SK-N-DZ (cell line): ENCODE measurements at regions not wholly inside any gene's neighbourhood (a gene's known extent, or its start where the extent isn't known, plus 50 kb on each side); places are given as distances from the start of the nearest gene placed in this dataset.
"Not testable (repeated sequence)": the region's sequence is repeated elsewhere in the genome, so short reads cannot be mapped to it uniquely, and the experiment has no call there.

Source experiments
- DNase-seq: peaks from one replicate; pipeline ENCODE4 v3.0.0-alpha.2; 2015; ENCODE audit warnings: low spot score

GRCh38 chr20:53872561-53873229, 197.7 kb downstream of the BCAS1 start:
- no peak for DNase-seq

DNA sequence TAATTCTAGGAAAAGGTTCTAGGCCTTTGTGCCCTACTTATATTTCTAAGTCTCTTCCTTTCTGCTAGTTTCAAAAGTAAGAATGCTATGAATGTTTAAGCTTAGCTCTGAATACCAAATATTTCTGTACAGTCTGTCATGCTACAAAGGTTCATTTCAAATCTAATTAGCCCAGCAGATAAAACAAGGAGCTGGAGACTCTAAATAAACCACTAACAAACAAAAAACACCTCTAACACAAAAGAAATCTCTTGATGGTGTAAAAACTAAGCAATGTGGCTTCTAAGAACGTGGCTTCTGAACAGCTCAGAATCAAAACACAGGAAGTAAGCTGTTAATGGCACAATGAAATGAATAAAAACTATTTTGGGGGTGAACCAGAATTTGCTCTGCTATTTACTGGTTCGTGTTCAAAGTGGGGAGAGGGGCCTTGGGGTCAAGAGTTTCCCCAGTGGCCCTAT, 198.3 kb downstream of the BCAS1 start:
- no peak for DNase-seq

DNA sequence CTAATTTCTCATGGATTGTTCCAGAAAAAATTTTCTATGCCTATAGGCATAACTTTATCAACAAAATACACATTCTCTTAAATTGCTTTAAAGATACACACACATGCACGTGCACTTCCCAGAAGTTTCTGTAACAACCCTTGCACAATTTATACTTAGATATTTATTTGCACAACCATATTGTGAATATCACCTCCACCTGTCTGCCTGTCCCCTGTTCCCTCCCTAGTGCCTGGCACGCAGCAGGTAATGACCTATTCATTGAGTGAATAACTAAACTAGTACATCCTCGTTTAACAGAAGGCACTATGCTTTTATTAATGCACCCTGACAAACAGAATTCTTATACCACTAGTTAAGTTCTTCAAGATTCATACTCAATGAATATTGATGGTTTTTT, 198.9 kb downstream of the BCAS1 start:
- DNase-seq = no peak

DNA sequence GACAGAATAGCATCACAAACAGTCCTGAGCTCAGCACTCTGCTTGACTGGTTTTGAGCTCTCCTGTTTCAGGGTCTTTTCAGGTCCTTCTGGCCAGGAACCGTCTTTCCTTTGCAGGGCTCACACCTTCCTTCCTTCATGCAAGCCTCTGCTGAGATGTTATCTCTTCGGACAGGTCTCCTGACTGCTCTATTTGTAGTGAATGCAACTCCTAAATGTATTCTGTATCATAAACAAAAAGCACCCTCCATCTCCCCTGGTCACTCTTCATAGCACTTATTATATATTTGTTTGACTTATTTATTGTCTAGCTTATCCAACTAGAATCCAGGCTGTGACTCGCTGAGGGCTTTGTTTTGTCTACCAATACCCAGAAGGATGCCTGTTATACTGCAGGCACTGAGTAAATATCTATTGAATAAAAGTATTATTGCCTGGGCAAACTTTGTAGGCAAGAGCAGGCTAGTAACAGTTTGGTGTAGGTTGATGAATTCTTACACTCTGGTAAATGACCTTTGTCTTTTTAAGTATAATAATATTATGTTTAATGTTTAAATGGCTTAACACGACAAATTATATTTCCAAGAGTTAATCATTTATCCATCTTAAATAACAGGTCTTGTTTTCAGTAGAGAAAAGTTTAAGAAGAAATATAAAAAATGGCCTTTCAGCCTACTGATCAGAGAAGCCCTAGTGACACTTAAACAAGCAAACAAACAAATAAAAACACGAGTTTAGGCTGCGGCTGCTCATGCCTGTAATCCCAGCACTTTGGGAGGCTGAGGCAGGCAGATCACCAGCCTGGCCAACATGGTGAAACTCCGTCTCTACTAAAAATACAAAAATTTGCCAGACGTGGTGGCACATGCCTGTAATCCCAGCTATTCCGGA, 199.7 kb downstream of the BCAS1 start:
- no peak for DNase-seq

DNA sequence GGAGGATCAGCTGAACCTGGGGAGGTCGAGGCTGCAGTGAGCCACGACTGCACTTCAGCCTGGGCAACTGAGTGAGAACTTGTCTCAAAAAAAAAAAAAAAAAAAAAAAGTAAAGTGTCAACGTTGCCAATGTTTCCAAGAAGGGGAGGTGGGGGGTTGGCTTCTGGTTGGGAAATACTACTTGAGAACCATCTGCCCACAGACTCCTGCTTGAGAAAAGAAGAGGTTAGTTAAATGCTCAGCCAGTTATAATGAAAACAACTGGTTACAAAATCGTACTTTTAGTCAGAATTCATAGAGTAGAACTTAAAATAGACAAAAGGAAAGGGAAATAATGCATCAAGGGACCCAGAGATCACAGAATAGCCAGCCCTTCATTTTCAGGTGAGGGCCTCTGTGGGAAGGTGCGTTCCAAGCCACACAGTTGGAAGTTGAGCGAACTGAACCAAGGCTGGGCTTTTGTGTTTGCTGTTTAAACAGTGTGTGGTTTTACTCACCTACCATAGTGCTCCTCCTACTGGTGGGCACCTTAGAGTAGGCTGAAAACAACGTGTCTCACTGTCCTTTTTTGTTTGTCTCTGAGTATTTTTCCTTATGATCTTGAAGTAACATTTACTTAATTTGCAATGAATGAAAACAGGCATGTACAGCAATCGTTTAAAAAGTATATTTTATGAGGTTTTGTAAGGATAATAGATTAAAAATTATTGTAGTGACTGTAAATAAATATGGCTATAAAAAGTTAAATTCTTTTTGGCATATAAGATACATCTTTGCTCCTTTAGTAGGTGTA, 200.7 kb downstream of the BCAS1 start:
- DNase-seq = peak; percentile 83

DNA sequence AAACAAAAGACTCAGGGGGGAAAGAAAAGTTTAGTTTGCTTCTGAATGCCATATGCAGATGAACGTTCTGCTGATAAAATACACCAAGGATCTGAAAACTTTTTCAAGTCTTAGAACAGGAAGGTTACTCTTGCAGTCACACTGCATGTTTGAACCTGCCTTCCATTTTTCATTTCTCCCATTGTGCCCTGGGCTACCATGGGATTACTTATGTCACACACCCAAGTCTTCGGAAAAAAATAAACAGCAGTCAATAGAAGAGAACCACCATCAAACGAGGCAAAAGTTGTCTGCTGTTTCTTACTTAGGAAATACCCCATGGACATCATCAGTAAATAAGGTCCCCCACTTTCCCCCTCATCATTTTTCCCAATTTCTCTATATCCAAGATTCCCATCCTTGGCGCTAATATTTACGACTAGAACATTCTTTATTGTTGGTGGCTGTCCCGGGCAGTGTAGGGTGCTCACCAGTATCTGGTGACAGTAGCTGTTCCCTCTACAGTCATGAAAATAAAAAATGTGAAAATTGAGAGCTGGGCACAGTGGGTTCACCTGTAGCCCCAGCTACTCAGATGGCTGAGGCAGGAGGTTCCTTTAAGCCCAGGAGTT, 202.5 kb downstream of the BCAS1 start:
- no peak for DNase-seq

DNA sequence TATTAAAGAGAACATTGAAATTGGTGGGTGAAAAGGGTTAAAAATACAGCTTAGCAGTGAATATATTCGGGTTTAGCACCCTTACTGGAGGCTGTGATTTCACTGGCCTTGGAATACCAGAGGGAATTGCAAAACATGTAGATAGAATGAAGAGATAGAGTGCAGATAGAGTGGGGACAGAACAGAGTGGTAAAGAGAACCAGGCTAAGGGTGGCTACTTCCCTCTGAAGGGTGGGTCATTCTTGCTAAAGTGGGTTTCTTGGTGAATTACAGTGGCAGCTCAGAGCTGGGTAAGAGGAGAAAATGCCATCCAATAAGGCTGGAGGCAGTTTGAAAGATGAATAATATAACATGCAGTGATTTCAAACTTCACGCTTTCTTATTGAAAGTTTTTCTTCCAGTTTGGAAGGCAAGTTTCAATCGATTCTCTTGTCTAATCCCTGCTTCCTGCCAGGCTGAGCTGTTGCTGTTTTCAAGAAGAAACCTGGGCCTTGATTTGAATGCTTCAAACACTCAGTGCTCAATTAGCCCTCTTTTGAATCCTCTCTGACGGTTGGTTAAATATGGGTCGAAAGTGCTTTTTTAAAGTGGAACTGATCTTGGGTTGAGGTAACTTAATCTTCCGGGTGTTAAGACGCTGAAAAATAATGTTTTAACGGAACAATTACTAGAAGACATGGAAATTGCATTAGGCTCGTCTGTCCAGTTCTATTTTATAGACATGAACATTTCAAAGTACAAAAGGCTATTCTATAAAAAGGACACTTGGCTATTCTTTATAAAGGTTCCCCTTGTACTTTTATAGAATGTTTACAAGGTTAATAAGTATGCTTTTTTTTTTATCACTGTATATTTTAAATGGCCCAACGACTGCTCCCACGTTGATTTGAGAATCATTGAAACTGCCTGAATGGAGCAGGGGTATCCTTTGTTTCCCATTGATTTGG, 203.3 kb downstream of the BCAS1 start:
- DNase-seq = peak; percentile 75

GRCh38 chr20:53865901-53866793, 204.2 kb downstream of the BCAS1 start:
- DNase-seq = peak; percentile 92

DNA sequence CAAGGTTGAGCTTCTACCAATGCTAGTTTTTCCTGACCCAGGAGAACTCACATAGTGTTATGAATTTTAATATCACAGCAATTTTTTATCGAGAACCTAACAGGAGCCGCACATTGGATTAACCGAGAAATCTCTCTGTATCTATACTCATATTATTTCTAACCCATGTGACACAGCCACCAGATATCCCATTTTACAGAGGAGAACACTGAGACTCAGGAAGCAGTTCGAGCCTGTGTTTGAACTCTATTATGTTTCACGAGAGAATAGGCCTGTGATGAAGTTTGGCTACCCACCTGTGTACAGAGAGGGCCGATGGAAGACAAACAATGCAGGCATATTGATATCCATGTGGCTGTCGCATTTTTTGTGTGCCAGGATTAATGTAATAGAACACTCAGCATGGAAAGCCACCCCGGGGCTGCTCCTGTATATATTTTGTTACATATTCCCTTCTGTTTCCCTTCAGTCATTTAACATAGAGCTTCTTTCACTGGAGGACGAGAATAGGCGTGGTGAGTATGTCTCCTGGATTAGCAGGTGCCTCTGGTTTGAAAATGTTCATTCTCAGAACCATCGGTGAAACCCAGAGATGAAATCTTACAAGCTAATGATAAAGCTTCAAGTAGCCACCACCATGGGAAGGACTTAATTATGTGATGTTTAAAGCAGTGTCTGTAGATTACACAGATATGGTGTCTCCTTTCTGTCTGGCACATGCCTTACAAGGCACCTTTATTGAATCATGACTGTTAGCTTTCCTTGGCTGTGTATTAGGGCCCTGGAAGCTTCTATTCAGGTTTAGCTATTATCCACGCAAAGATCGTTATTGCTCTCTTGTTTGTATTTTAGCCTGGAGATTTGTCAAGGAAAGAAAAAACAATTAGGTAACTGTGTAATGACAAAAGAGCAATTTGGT, 205.4 kb downstream of the BCAS1 start:
- DNase-seq = peak; percentile 99

- DNase-seq = peak; percentile 76
Measured at GRCh38 chr20:53863923-53864641, 206.3 kb downstream of the BCAS1 start.

DNA sequence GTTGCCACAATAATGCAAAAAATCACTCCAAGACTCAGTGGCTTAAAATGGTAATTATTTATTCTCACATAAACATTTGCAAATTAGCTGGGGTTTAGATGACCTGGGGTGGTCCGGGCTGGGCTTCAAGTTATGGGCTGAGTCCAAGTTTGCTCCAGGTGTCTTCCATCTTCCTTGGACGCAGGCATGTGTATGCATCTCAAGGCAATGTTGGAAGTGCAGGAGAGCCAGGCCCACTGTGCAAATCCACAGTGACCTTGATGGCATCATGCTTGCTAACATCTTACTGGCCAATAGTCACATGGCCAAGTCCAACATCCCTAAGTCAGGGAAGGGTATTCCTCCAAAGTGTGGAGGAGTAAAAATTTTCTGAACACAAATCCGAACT, 206.9 kb downstream of the BCAS1 start:
- DNase-seq = not testable (repeated sequence)

- DNase-seq = not testable (repeated sequence)
Measured at GRCh38 chr20:53863039-53863438, 207.4 kb downstream of the BCAS1 start.

DNA sequence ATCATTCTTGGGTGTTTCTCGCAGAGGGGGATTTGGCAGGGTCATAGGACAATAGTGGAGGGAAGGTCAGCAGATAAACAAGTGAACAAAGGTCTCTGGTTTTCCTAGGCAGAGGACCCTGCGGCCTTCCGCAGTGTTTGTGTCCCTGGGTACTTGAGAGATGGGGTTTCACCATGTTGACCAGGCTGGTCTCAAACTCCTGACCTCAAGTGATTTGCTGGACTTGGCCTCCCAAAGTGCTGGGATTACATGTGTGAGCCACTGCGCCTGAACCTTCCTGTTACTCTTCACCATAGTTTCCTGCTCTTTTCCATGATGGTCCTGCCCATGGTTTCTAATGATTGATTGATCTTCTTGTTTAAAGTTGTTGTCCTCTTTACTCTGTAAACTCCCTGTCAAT, 207.9 kb downstream of the BCAS1 start:
- not testable (repeated sequence) for DNase-seq

DNA sequence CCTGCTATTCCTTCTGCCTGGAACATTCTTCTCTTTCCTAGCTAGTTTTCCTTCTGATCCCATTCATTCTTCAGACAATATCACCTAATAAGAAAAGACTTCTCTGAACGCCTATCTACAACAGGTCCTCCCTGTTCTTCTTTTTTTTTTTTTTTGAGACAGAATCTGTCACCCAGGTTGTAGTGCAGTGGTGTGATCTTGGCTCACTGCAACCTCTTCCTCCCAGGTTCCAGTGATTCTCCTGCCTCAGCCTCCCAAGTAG, 208.3 kb downstream of the BCAS1 start:
- DNase-seq = not testable (repeated sequence)

GRCh38 chr20:53859684-53860083, 210.7 kb downstream of the BCAS1 start:
- DNase-seq = no peak

GRCh38 chr20:53859009-53859408, 211.4 kb downstream of the BCAS1 start:
- not testable (repeated sequence) for DNase-seq

DNA sequence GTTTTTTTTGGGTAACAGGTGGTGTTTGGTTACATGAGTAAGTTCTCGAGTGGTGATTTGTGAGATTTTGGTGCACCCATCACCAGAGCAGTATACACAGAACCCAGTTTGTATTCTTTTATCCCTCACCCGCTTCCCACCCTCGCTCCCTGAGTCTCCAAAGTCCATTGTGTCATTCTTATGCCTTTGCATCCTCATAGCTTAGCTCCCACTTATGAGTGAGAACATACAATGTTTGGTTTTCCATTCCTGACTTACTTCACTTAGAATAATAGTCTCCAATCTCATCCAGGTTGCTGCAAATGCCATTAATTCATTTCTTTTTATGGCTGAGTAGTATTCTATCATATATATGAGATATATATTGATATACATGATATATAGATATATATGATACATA, 211.9 kb downstream of the BCAS1 start:
- DNase-seq = not testable (repeated sequence)

- peak; percentile 51 for DNase-seq
Measured at GRCh38 chr20:53857723-53858236, 212.6 kb downstream of the BCAS1 start.
